ENCODE measurements at regions not wholly inside any gene's neighbourhood (a gene's known extent, or its start where the extent isn't known, plus 50 kb on each side); places are given as distances from the start of the nearest gene placed in this dataset.

GRCh38 chr3:86629511-86629910 is 361.4 kb downstream of the VGLL3 start:
- no peak overlapping the region for H2BK15ac ChIP-seq (replicated peaks; ENCODE audit: low read depth)
- no peaks in the 10 kb centered on the region for H3K79me1 ChIP-seq (ENCODE audit: low read length)
- H3K36me3 ChIP-seq (ENCODE audit: control insufficient read depth, insufficient read depth, low read length) = no peaks in the 10 kb centered on the region
- H3K27me3 ChIP-seq (ENCODE audit: insufficient read depth, low read length, poor library complexity) = no peaks in the 10 kb centered on the region
- H2BK120ac ChIP-seq (ENCODE audit: low read depth, low read length) = no peak overlapping the region
- no peaks in the 10 kb centered on the region for H3K79me2 ChIP-seq (ENCODE audit: control insufficient read depth, insufficient read depth, low read length)
- H3K56ac ChIP-seq (ENCODE audit: low read length) = no peak overlapping the region
- no peak overlapping the region for H3K23ac ChIP-seq (ENCODE audit: low read length)
- no CpG with 5 or more reads among the region's 4 CpGs for WGBS (ENCODE audit: extremely low coverage, insufficient coverage, low lambda C conversion rate)
- H3K4me2 ChIP-seq (ENCODE audit: low read length) = no peak overlapping the region
- H3K9ac ChIP-seq (ENCODE audit: low read length) = no peak overlapping the region
- no peak for DNase-seq
- H3K18ac ChIP-seq (ENCODE audit: low read length) = no peak overlapping the region
- no peak overlapping the region for H2BK5ac ChIP-seq (ENCODE audit: low read length)
- H2AK5ac ChIP-seq (ENCODE audit: low read length) = no peak overlapping the region
- H4K8ac ChIP-seq (ENCODE audit: low read depth, low read length) = no peak overlapping the region
- no peaks in the 10 kb centered on the region for H3K4me1 ChIP-seq (ENCODE audit: control insufficient read depth, low read depth, low read length)
- H4K5ac ChIP-seq (ENCODE audit: low read length) = no peak overlapping the region
- no peak overlapping the region for H3K4me3 ChIP-seq (ENCODE audit: low read length)
- H3K4ac ChIP-seq (ENCODE audit: low read depth, low read length) = no peak overlapping the region
- no peak overlapping the region for H3K27ac ChIP-seq (ENCODE audit: low read depth, low read length)

- DNase-seq = no peak
- WGBS (ENCODE audit: extremely low coverage, insufficient coverage, low lambda C conversion rate) = no CpG with 5 or more reads among the region's 2 CpGs
Observed at GRCh38 chr3:86624192-86624591, 366.8 kb downstream of the VGLL3 start.

GRCh38 chr3:86618706-86619105 is 372.2 kb downstream of the VGLL3 start:
- no peaks in the 10 kb centered on the region for H3K4me1 ChIP-seq (ENCODE audit: control insufficient read depth, low read depth, low read length)
- H4K5ac ChIP-seq (ENCODE audit: low read length) = no peak overlapping the region
- H3K56ac ChIP-seq (ENCODE audit: low read length) = no peak overlapping the region
- no peak overlapping the region for H2BK5ac ChIP-seq (ENCODE audit: low read length)
- no peak overlapping the region for H3K23ac ChIP-seq (ENCODE audit: low read length)
- H2BK120ac ChIP-seq (ENCODE audit: low read depth, low read length) = no peak overlapping the region
- H2BK15ac ChIP-seq (replicated peaks; ENCODE audit: low read depth) = no peak overlapping the region
- WGBS (ENCODE audit: extremely low coverage, insufficient coverage, low lambda C conversion rate) = no CpG with 5 or more reads among the region's 5 CpGs
- no peak overlapping the region for H4K8ac ChIP-seq (ENCODE audit: low read depth, low read length)
- H3K36me3 ChIP-seq (ENCODE audit: control insufficient read depth, insufficient read depth, low read length) = no peaks in the 10 kb centered on the region
- no peak overlapping the region for H2AK5ac ChIP-seq (ENCODE audit: low read length)
- no peak overlapping the region for H3K4me3 ChIP-seq (ENCODE audit: low read length)
- H3K27ac ChIP-seq (ENCODE audit: low read depth, low read length) = no peak overlapping the region
- H3K9ac ChIP-seq (ENCODE audit: low read length) = no peak overlapping the region
- H3K18ac ChIP-seq (ENCODE audit: low read length) = no peak overlapping the region
- no peak overlapping the region for H3K4ac ChIP-seq (ENCODE audit: low read depth, low read length)
- H3K4me2 ChIP-seq (ENCODE audit: low read length) = no peak overlapping the region
- H3K79me2 ChIP-seq (ENCODE audit: control insufficient read depth, insufficient read depth, low read length) = no peaks in the 10 kb centered on the region
- no peaks in the 10 kb centered on the region for H3K79me1 ChIP-seq (ENCODE audit: low read length)
- no peaks in the 10 kb centered on the region for H3K27me3 ChIP-seq (ENCODE audit: insufficient read depth, low read length, poor library complexity)
- DNase-seq = no peak

More at GRCh38 chr3:86624192-86624591, 366.8 kb downstream of the VGLL3 start:
- Histone ChIP-seq H4K5ac (ENCODE audit: low read length) (no peak overlapping the region), H2BK15ac (replicated peaks; ENCODE audit: low read depth) (no peak overlapping the region), H3K23ac (ENCODE audit: low read length) (no peak overlapping the region), H3K18ac (ENCODE audit: low read length) (no peak overlapping the region), H3K56ac (ENCODE audit: low read length) (no peak overlapping the region), H4K8ac (ENCODE audit: low read depth, low read length) (no peak overlapping the region), H3K9ac (ENCODE audit: low read length) (no peak overlapping the region), H3K4ac (ENCODE audit: low read depth, low read length) (no peak overlapping the region), H3K79me1 (ENCODE audit: low read length) (no peaks in the 10 kb centered on the region), H3K36me3 (ENCODE audit: control insufficient read depth, insufficient read depth, low read length) (no peaks in the 10 kb centered on the region), H3K4me3 (ENCODE audit: low read length) (no peak overlapping the region), H3K4me2 (ENCODE audit: low read length) (no peak overlapping the region), H2AK5ac (ENCODE audit: low read length) (no peak overlapping the region), H3K4me1 (ENCODE audit: control insufficient read depth, low read depth, low read length) (no peaks in the 10 kb centered on the region), H2BK5ac (ENCODE audit: low read length) (no peak overlapping the region), H3K79me2 (ENCODE audit: control insufficient read depth, insufficient read depth, low read length) (no peaks in the 10 kb centered on the region), H3K27ac (ENCODE audit: low read depth, low read length) (no peak overlapping the region), H3K27me3 (ENCODE audit: insufficient read depth, low read length, poor library complexity) (no peaks in the 10 kb centered on the region), H2BK120ac (ENCODE audit: low read depth, low read length) (no peak overlapping the region)

- Histone ChIP-seq H4K5ac (ENCODE audit: low read length) (no peak overlapping the region), H3K56ac (ENCODE audit: low read length) (no peak overlapping the region), H2BK120ac (ENCODE audit: low read depth, low read length) (no peak overlapping the region), H2BK15ac (replicated peaks; ENCODE audit: low read depth) (no peak overlapping the region), H3K27me3 (ENCODE audit: insufficient read depth, low read length, poor library complexity) (no peaks in the 10 kb centered on the region), H3K18ac (ENCODE audit: low read length) (no peak overlapping the region), H3K4me3 (ENCODE audit: low read length) (no peak overlapping the region), H3K27ac (ENCODE audit: low read depth, low read length) (no peak overlapping the region), H3K9ac (ENCODE audit: low read length) (no peak overlapping the region), H3K4me1 (ENCODE audit: control insufficient read depth, low read depth, low read length) (no peaks in the 10 kb centered on the region), H4K8ac (ENCODE audit: low read depth, low read length) (no peak overlapping the region), H3K4me2 (ENCODE audit: low read length) (no peak overlapping the region), H3K36me3 (ENCODE audit: control insufficient read depth, insufficient read depth, low read length) (no peaks in the 10 kb centered on the region), H2AK5ac (ENCODE audit: low read length) (no peak overlapping the region), H3K4ac (ENCODE audit: low read depth, low read length) (no peak overlapping the region), H3K79me1 (ENCODE audit: low read length) (no peaks in the 10 kb centered on the region), H3K79me2 (ENCODE audit: control insufficient read depth, insufficient read depth, low read length) (no peaks in the 10 kb centered on the region), H2BK5ac (ENCODE audit: low read length) (no peak overlapping the region), H3K23ac (ENCODE audit: low read length) (no peak overlapping the region)
- no peak for DNase-seq
- no CpG with 5 or more reads among the region's 2 CpGs for WGBS (ENCODE audit: extremely low coverage, insufficient coverage, low lambda C conversion rate)
Observed at GRCh38 chr3:86605166-86605565, 385.8 kb downstream of the VGLL3 start.

- Histone ChIP-seq H2BK120ac (ENCODE audit: low read depth, low read length) (no peak overlapping the region), H2BK15ac (replicated peaks; ENCODE audit: low read depth) (no peak overlapping the region), H3K4ac (ENCODE audit: low read depth, low read length) (no peak overlapping the region), H3K79me1 (ENCODE audit: low read length) (no peaks in the 10 kb centered on the region), H3K4me1 (ENCODE audit: control insufficient read depth, low read depth, low read length) (no peaks in the 10 kb centered on the region), H4K8ac (ENCODE audit: low read depth, low read length) (no peak overlapping the region), H3K18ac (ENCODE audit: low read length) (no peak overlapping the region), H2BK5ac (ENCODE audit: low read length) (no peak overlapping the region), H3K23ac (ENCODE audit: low read length) (no peak overlapping the region), H3K79me2 (ENCODE audit: control insufficient read depth, insufficient read depth, low read length) (no peaks in the 10 kb centered on the region), H3K4me2 (ENCODE audit: low read length) (no peak overlapping the region), H2AK5ac (ENCODE audit: low read length) (no peak overlapping the region), H3K9ac (ENCODE audit: low read length) (no peak overlapping the region), H3K4me3 (ENCODE audit: low read length) (no peak overlapping the region), H4K5ac (ENCODE audit: low read length) (no peak overlapping the region), H3K56ac (ENCODE audit: low read length) (no peak overlapping the region), H3K27me3 (ENCODE audit: insufficient read depth, low read length, poor library complexity) (no peaks in the 10 kb centered on the region), H3K27ac (ENCODE audit: low read depth, low read length) (no peak overlapping the region), H3K36me3 (ENCODE audit: control insufficient read depth, insufficient read depth, low read length) (no peaks in the 10 kb centered on the region)
- no peak for DNase-seq
- WGBS (ENCODE audit: extremely low coverage, insufficient coverage, low lambda C conversion rate) = no CpG with 5 or more reads among the region's 3 CpGs
Observed at GRCh38 chr3:86595696-86596095, 395.3 kb downstream of the VGLL3 start.

GRCh38 chr3:86594838-86595237 is 396.1 kb downstream of the VGLL3 start:
- no peaks in the 10 kb centered on the region for H3K79me2 ChIP-seq (ENCODE audit: control insufficient read depth, insufficient read depth, low read length)
- H3K79me1 ChIP-seq (ENCODE audit: low read length) = no peaks in the 10 kb centered on the region
- no peak overlapping the region for H3K18ac ChIP-seq (ENCODE audit: low read length)
- H3K4me3 ChIP-seq (ENCODE audit: low read length) = no peak overlapping the region
- no peak overlapping the region for H3K27ac ChIP-seq (ENCODE audit: low read depth, low read length)
- H2BK15ac ChIP-seq (replicated peaks; ENCODE audit: low read depth) = no peak overlapping the region
- H3K4ac ChIP-seq (ENCODE audit: low read depth, low read length) = no peak overlapping the region
- no peak overlapping the region for H2BK5ac ChIP-seq (ENCODE audit: low read length)
- H3K27me3 ChIP-seq (ENCODE audit: insufficient read depth, low read length, poor library complexity) = no peaks in the 10 kb centered on the region
- H4K8ac ChIP-seq (ENCODE audit: low read depth, low read length) = no peak overlapping the region
- H3K36me3 ChIP-seq (ENCODE audit: control insufficient read depth, insufficient read depth, low read length) = no peaks in the 10 kb centered on the region
- WGBS (ENCODE audit: extremely low coverage, insufficient coverage, low lambda C conversion rate) = no CpG with 5 or more reads among the region's 1 CpG
- H2AK5ac ChIP-seq (ENCODE audit: low read length) = no peak overlapping the region
- H4K5ac ChIP-seq (ENCODE audit: low read length) = no peak overlapping the region
- H2BK120ac ChIP-seq (ENCODE audit: low read depth, low read length) = no peak overlapping the region
- no peak overlapping the region for H3K9ac ChIP-seq (ENCODE audit: low read length)
- DNase-seq = no peak
- H3K4me2 ChIP-seq (ENCODE audit: low read length) = no peak overlapping the region
- H3K56ac ChIP-seq (ENCODE audit: low read length) = no peak overlapping the region
- no peak overlapping the region for H3K23ac ChIP-seq (ENCODE audit: low read length)
- no peaks in the 10 kb centered on the region for H3K4me1 ChIP-seq (ENCODE audit: control insufficient read depth, low read depth, low read length)
